ENCODE measurements at regions not wholly inside any gene's neighbourhood (a gene's known extent, or its start where the extent isn't known, plus 50 kb on each side); places are given as distances from the start of the nearest gene placed in this dataset.

DNA sequence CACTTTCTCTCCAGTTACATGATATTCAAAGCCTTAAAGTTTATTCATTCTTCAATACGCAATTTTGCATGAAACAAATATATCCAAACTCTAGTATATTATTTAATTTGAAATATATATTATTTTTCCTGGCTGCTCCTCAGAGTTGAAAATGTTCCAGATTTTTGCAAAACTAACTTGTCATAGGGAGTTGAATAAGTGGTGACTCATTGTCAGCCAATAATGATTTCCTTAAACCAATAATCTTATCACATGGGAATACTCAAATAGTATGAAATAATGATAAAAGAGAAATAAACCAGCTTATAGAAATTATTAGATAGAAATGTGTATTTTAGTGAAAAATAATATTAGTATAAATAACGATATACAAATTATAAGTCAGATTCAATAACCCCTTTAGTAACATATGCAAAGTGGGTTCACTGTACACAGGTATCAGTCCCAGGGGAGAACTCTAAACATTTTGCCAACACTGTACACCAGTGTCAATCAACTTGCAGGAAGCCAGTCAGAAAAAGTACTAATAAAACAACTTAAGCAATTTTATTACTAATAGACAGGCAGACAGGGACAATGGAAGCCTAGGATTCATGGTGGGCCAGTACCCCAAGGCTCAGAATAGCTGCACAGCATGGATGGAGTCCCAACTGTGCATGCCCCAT lies 222.6 kb upstream of the KLHL1 start:
- no peak overlapping the region for H3K4me3 ChIP-seq (ENCODE audit: insufficient read depth, low read depth, low read length, poor library complexity, severe bottlenecking)
- no peaks in the 10 kb centered on the region for H3K9me3 ChIP-seq (ENCODE audit: control insufficient read depth, low read length)
- DNase-seq, result no peak
- H3K27me3 ChIP-seq (replicated peaks; ENCODE audit: control insufficient read depth, insufficient read depth, low read length, poor library complexity, severe bottlenecking), result no peaks in the 10 kb centered on the region
- no peak overlapping the region for H3K27ac ChIP-seq (ENCODE audit: insufficient read depth, low read length, poor library complexity, severe bottlenecking)
- H3K36me3 ChIP-seq (ENCODE audit: control insufficient read depth, insufficient read depth, low read length), result no peaks in the 10 kb centered on the region
- no peaks in the 10 kb centered on the region for H3K4me1 ChIP-seq (ENCODE audit: control insufficient read depth, insufficient read depth, low read length, poor library complexity, severe bottlenecking)

DNA sequence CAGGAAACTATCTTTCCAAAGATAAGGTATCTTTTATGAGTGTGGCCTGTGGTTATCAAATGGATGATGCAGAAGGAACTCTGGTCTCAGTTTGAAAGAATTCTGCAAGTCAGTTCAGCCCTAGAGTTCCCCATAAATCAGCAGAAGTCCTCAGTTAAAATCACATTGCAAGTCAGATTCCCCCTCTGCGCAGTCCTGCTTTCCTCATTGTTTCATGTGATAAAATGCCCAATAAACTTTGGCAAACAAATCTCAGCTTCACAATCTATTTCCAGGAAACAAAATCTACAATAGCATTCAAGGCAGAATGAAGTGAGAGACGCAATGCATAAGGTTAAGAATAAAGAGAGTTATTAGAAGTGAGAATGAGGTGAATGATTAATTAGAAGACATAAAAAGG lies 216.3 kb upstream of the KLHL1 start:
- H3K27ac ChIP-seq (ENCODE audit: insufficient read depth, low read length, poor library complexity, severe bottlenecking), result no peak overlapping the region
- no peaks in the 10 kb centered on the region for H3K27me3 ChIP-seq (replicated peaks; ENCODE audit: control insufficient read depth, insufficient read depth, low read length, poor library complexity, severe bottlenecking)
- H3K4me1 ChIP-seq (ENCODE audit: control insufficient read depth, insufficient read depth, low read length, poor library complexity, severe bottlenecking), result no peaks in the 10 kb centered on the region
- H3K36me3 ChIP-seq (ENCODE audit: control insufficient read depth, insufficient read depth, low read length), result no peaks in the 10 kb centered on the region
- H3K9me3 ChIP-seq (ENCODE audit: control insufficient read depth, low read length), result no peaks in the 10 kb centered on the region
- DNase-seq, result no peak
- no peak overlapping the region for H3K4me3 ChIP-seq (ENCODE audit: insufficient read depth, low read depth, low read length, poor library complexity, severe bottlenecking)

DNA sequence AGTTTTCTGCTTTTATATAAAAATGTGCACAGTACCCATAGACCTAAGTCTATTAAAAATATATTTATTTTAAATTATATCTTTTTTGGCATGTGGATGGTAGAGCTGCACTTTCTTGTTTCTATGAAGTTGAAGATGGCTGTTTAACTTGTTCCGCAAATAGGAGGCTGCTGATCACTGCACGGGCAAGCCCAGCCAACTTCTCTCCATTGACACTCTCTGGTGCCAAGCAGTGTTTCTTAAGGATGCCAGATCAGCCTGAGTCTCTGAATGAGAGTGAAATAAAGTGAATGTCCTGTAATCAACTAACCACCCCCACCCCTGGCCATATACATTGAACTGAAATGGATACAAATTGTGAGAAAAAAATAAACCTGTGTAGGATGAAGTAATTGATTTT lies 202.9 kb upstream of the KLHL1 start:
- Histone ChIP-seq H3K27ac (ENCODE audit: insufficient read depth, low read length, poor library complexity, severe bottlenecking) (no peak overlapping the region), H3K27me3 (replicated peaks; ENCODE audit: control insufficient read depth, insufficient read depth, low read length, poor library complexity, severe bottlenecking) (no peaks in the 10 kb centered on the region), H3K9me3 (ENCODE audit: control insufficient read depth, low read length) (no peaks in the 10 kb centered on the region), H3K4me1 (ENCODE audit: control insufficient read depth, insufficient read depth, low read length, poor library complexity, severe bottlenecking) (no peaks in the 10 kb centered on the region), H3K4me3 (ENCODE audit: insufficient read depth, low read depth, low read length, poor library complexity, severe bottlenecking) (no peak overlapping the region), H3K36me3 (ENCODE audit: control insufficient read depth, insufficient read depth, low read length) (no peaks in the 10 kb centered on the region)
- no peak for DNase-seq

DNA sequence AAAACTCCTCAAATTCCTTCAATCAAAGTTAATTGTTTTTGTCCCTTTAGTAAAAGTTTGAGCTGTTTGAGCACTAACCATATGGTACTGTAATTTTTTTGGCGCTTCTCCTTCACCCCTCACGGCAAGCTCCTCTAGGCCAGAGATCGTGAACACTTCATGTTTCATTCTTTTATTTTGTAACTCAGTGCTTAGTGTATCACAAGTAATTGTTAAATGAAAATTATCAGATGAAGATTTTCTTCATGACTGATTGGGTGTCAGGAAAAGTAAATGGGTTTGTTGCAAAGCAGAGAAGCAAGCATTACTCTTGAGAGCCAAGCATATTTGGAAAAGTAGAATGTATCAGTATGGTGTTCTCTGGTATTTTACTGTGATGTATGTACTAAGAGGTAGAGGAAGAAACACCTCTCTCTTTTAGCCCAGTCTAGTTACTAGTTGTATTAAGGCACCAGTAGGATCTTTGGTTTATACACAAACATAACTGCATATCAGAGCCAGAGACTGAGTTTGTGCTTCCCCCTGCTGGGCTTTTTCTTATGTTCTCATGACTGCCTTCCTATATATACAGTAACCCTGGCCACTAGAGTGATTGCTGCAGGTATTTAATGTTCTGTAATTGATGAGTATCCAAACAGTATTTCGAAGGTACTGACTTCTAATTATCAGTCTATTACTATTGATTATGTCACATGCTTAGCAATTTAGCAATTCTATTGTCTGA lies 202.3 kb upstream of the KLHL1 start:
- DNase-seq, result no peak
- Histone ChIP-seq H3K27ac (ENCODE audit: insufficient read depth, low read length, poor library complexity, severe bottlenecking) (no peak overlapping the region), H3K9me3 (ENCODE audit: control insufficient read depth, low read length) (no peaks in the 10 kb centered on the region), H3K27me3 (replicated peaks; ENCODE audit: control insufficient read depth, insufficient read depth, low read length, poor library complexity, severe bottlenecking) (no peaks in the 10 kb centered on the region), H3K36me3 (ENCODE audit: control insufficient read depth, insufficient read depth, low read length) (no peaks in the 10 kb centered on the region), H3K4me3 (ENCODE audit: insufficient read depth, low read depth, low read length, poor library complexity, severe bottlenecking) (no peak overlapping the region), H3K4me1 (ENCODE audit: control insufficient read depth, insufficient read depth, low read length, poor library complexity, severe bottlenecking) (no peaks in the 10 kb centered on the region)

DNA sequence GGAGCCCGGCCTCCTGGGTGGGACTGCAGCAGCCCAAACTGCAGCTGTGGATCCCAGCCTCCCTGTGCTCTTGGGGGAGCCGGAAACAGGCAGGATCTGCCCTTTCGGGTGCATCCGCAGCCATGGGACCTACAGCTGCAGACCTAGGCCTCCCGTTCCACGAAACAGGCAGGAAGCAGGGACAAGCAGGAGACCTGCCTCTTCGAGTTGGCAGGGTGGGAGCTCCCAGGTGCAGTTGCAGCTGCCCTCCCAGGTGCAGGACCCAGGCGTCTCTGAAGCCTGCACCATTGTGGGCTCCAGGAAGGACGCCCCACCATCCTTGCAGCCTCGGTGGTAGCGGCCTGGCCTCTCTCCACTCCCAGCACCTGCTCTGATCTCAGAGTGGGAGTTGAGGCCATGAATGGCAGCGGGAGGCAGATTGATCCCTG lies 189.0 kb upstream of the KLHL1 start:
- Histone ChIP-seq H3K4me1 (ENCODE audit: control insufficient read depth, insufficient read depth, low read length, poor library complexity, severe bottlenecking) (no peaks in the 10 kb centered on the region), H3K27ac (ENCODE audit: insufficient read depth, low read length, poor library complexity, severe bottlenecking) (no peak overlapping the region), H3K4me3 (ENCODE audit: insufficient read depth, low read depth, low read length, poor library complexity, severe bottlenecking) (no peak overlapping the region), H3K27me3 (replicated peaks; ENCODE audit: control insufficient read depth, insufficient read depth, low read length, poor library complexity, severe bottlenecking) (no peaks in the 10 kb centered on the region), H3K36me3 (ENCODE audit: control insufficient read depth, insufficient read depth, low read length) (no peaks in the 10 kb centered on the region), H3K9me3 (ENCODE audit: control insufficient read depth, low read length) (no peaks in the 10 kb centered on the region)
- DNase-seq, result no peak

DNA sequence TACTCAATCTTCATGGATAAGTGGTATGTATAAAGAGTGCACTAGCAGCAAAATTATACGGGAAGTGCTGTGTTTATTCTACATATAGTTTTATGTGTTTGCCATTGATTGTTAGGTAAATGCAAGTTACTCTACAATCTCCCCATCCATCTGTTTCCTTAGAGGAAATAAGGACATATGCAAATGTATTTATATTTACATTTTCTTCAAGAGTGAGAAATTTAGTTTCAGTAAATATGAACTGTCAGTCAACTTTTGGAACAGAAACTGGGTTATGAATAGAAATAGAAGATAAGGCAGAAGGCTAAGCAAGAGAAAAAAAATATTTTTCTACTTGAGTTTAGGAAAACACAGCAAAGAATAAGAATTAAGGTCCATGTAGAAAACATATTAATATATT lies 176.1 kb upstream of the KLHL1 start:
- H3K4me1 ChIP-seq (ENCODE audit: control insufficient read depth, insufficient read depth, low read length, poor library complexity, severe bottlenecking), result no peaks in the 10 kb centered on the region
- H3K4me3 ChIP-seq (ENCODE audit: insufficient read depth, low read depth, low read length, poor library complexity, severe bottlenecking), result no peak overlapping the region
- no peak overlapping the region for H3K27ac ChIP-seq (ENCODE audit: insufficient read depth, low read length, poor library complexity, severe bottlenecking)
- no peaks in the 10 kb centered on the region for H3K9me3 ChIP-seq (ENCODE audit: control insufficient read depth, low read length)
- H3K36me3 ChIP-seq (ENCODE audit: control insufficient read depth, insufficient read depth, low read length), result no peaks in the 10 kb centered on the region
- no peaks in the 10 kb centered on the region for H3K27me3 ChIP-seq (replicated peaks; ENCODE audit: control insufficient read depth, insufficient read depth, low read length, poor library complexity, severe bottlenecking)
- no peak for DNase-seq

DNA sequence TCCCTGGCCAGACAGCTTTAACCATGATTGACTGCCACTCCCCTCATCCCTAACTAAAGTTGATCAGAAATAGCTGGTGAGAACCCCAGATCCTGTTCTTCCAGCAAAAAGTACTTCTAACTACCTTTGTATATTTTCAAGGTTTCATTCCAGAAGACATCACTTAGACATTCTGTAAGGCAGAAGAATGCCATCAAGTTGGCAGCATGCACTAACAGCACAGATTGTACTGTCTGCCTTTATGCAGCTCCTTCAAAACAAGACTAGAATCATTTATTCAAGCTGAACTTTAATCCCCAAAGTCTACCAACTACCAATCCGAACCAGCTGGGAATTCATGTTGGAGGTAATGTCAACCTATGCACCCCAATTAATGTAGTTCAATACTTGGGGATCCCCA lies 167.6 kb upstream of the KLHL1 start:
- H3K36me3 ChIP-seq (ENCODE audit: control insufficient read depth, insufficient read depth, low read length), result no peaks in the 10 kb centered on the region
- H3K4me3 ChIP-seq (ENCODE audit: insufficient read depth, low read depth, low read length, poor library complexity, severe bottlenecking), result no peak overlapping the region

DNA sequence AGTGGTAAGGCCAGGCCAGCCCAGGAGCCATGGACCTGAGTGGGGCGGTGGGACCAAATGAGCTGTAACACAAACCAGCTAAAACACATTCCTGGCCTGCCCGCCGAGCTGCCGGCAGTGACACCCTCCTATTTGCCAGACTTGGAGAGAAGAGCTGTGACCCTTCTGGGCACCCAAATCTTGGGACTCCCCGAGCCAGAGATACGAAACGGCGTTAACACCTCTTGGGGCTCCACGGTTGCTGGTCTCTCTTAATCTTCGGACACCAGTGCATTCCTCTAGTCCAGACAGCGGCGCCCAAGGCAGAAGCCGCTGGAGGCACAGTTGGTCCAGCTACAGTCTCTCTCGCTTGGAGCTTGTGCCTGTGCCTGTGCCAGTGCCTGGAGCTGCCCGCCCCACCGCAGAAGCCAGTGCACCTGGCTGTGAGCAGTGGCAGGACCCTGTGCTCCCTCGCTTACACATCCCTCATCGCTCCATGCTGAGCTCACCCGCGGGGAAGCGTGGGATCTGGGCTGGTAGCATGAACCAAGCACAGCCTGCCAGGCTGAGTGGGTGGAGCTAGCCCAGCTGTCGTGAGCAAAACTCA lies 147.2 kb upstream of the KLHL1 start:
- H3K27ac ChIP-seq (ENCODE audit: insufficient read depth, low read length, poor library complexity, severe bottlenecking), result no peak overlapping the region
- no peak for DNase-seq
- no peaks in the 10 kb centered on the region for H3K9me3 ChIP-seq (ENCODE audit: control insufficient read depth, low read length)
- no peaks in the 10 kb centered on the region for H3K36me3 ChIP-seq (ENCODE audit: control insufficient read depth, insufficient read depth, low read length)
- no peaks in the 10 kb centered on the region for H3K27me3 ChIP-seq (replicated peaks; ENCODE audit: control insufficient read depth, insufficient read depth, low read length, poor library complexity, severe bottlenecking)
- H3K4me3 ChIP-seq (ENCODE audit: insufficient read depth, low read depth, low read length, poor library complexity, severe bottlenecking), result no peak overlapping the region
- H3K4me1 ChIP-seq (ENCODE audit: control insufficient read depth, insufficient read depth, low read length, poor library complexity, severe bottlenecking), result no peaks in the 10 kb centered on the region

More for the DNA sequence above, 167.6 kb upstream of the KLHL1 start:
- Histone ChIP-seq H3K27me3 (replicated peaks; ENCODE audit: control insufficient read depth, insufficient read depth, low read length, poor library complexity, severe bottlenecking) (no peaks in the 10 kb centered on the region), H3K9me3 (ENCODE audit: control insufficient read depth, low read length) (no peaks in the 10 kb centered on the region), H3K27ac (ENCODE audit: insufficient read depth, low read length, poor library complexity, severe bottlenecking) (no peak overlapping the region), H3K4me1 (ENCODE audit: control insufficient read depth, insufficient read depth, low read length, poor library complexity, severe bottlenecking) (no peaks in the 10 kb centered on the region)
- no peak for DNase-seq

DNA sequence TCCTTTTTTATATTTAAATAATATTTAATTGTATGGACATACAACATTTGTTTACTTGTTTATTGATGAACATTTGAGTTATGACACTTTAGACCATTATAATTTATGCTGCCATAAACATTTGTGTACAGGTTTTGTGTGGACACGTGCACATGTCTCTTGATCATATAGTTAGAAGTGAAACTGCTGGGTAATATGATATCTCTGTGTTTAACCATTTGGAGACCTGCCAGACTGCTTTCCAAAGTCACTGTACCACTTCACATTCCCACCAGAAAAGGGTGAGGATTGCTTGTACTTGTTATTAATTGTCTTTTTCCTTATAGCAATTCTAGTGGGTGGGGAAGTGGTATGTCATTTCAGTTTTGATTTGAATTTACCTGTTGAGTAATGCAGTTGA lies 145.6 kb upstream of the KLHL1 start:
- Histone ChIP-seq H3K4me1 (ENCODE audit: control insufficient read depth, insufficient read depth, low read length, poor library complexity, severe bottlenecking) (no peaks in the 10 kb centered on the region), H3K4me3 (ENCODE audit: insufficient read depth, low read depth, low read length, poor library complexity, severe bottlenecking) (no peak overlapping the region), H3K27me3 (replicated peaks; ENCODE audit: control insufficient read depth, insufficient read depth, low read length, poor library complexity, severe bottlenecking) (no peaks in the 10 kb centered on the region), H3K36me3 (ENCODE audit: control insufficient read depth, insufficient read depth, low read length) (no peaks in the 10 kb centered on the region), H3K9me3 (ENCODE audit: control insufficient read depth, low read length) (no peaks in the 10 kb centered on the region), H3K27ac (ENCODE audit: insufficient read depth, low read length, poor library complexity, severe bottlenecking) (no peak overlapping the region)
- DNase-seq, result no peak

DNA sequence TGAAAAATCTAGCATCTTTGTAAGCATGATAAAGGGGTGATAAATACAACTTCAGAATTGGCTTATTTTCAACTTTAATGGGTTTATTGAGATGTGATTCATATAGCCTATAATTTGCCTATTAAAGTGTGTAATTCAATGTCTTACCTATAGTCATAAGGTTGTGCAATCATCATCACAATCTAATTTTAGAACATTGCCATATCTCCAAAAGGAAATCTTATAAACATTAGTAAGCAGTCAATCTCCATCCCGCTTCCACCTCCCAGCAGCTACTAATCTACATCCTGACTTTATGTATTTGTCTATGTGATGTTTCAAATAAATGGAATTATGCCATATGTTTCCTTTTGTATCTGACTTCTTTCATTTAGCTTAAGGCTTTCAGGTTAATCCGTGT lies 145.2 kb upstream of the KLHL1 start:
- no peak overlapping the region for H3K27ac ChIP-seq (ENCODE audit: insufficient read depth, low read length, poor library complexity, severe bottlenecking)
- no peaks in the 10 kb centered on the region for H3K9me3 ChIP-seq (ENCODE audit: control insufficient read depth, low read length)
- no peak overlapping the region for H3K4me3 ChIP-seq (ENCODE audit: insufficient read depth, low read depth, low read length, poor library complexity, severe bottlenecking)
- H3K27me3 ChIP-seq (replicated peaks; ENCODE audit: control insufficient read depth, insufficient read depth, low read length, poor library complexity, severe bottlenecking), result no peaks in the 10 kb centered on the region
- H3K36me3 ChIP-seq (ENCODE audit: control insufficient read depth, insufficient read depth, low read length), result no peaks in the 10 kb centered on the region
- no peaks in the 10 kb centered on the region for H3K4me1 ChIP-seq (ENCODE audit: control insufficient read depth, insufficient read depth, low read length, poor library complexity, severe bottlenecking)
- no peak for DNase-seq
